Ovary (tissue), 3 donors: ENCODE measurements at regions not wholly inside any gene's neighbourhood (a gene's known extent, or its start where the extent isn't known, plus 50 kb on each side); places are given as distances from the start of the nearest gene placed in this dataset.

Experiments
- CTCF ChIP-seq, 3 donors: fragments of 450-650 bp in 2 of 3; fragments of 200-600 bp in 1 of 3; IDR thresholded peaks; one replicate each; pipeline versions ENCODE4 v1.5.1 to v1.8.0; 2016 to 2022; ENCODE audit warnings: antibody characterized with exemption in 3 of 3, mild to moderate bottlenecking in 1 of 3
- POLR2A ChIP-seq: fragments of 450-650 bp; IDR thresholded peaks from one replicate; pipeline ENCODE4 v1.6.1; 2017; ENCODE audit warnings: antibody characterized with exemption, mild to moderate bottlenecking, moderate library complexity
- donor health status: DM: no; HTN: no; CAD: no.

GRCh38 chr3:104731074-104731473, 635.6 kb upstream of the ALCAM start:
- TF ChIP-seq POLR2A (no peak), CTCF (IDR thresholded peaks at IDR 0.05) (no peak)
